ENCODE measurements at regions not wholly inside any gene's neighbourhood (a gene's known extent, or its start where the extent isn't known, plus 50 kb on each side); places are given as distances from the start of the nearest gene placed in this dataset.
A peak's percentile ranks its signal among the peaks of the same experiment; 100 is the strongest.

DNA sequence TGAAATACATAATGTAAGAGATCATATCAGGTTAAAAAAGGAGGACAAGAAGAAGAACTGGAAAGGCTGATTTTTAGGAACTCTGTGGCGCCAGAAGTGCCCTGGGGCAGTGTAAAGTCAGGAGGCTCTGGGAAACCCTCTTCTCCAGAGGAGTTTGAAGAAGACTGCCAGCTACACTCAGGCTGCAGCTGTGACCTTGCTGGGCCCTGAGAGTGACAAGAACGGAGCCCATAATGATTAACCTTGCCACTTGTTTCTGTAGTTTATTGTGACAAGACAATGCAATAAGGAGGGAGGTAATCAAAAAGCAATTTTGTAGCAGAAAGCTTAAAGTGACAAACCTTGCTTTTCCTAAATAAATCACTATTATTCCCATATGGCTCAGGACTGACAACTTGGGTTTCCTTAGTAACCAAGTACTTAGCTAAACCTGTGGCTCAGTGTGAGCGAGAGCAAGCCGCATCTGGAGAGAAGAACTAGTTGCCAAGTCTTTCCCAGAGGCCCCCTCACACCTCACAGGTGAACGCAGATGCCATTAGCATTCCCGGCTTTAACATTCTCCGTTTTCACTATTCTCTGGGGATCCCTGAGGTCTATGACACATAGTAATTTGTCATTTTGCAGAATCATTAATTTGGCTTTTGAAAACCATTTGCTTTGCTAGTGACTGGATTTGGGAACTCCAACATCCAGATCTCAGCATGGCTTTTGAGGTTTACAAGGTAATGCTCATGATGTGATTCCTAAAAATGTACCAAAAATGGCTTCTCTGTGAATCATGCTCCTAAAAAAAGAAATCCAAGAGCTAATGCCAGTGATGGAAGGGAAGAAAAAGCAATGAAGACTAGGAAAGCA lies 115.9 kb downstream of the OMA1 start:
- no peak for DNase-seq (ENCODE audit: low read depth, low spot score)

DNA sequence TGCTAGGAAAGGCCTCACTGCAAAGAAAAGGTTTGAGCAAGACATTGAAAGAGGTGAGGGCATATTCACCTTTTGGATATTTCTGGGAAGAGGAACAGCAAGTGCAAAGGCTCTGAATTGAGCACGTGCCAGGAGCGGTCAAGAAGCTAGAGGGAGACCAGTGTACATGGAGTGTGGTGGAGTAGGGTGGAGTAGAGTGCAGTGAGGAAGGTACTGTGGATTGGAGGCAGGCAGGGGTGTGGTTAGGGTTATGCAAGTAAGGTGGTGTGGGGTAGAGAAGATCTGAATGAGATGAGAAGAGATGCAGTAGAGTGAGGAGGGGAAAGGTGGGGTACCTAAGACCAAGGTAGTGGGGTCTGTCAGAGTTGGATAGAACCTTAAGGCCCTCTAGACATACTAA lies 119.6 kb downstream of the OMA1 start:
- no peak for DNase-seq (ENCODE audit: low read depth, low spot score)

DNA sequence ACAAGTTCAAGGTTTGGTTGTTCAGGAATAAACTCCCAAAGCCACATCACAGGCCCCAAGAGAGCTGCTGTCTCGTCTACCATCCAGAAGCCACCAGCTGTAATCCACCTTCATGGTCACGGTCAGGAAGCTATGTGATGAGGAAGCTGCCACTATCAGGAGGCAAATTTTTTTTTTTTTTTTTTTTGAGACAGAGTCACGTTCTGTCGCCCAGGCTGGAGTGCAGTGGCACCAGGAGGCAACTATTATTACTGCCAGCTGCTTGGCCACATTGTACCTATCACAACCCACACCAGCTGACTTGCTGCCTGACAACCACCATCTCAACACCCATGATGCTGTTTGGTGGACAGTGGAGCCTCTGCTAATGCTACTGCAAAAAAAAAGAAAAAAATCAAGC lies 124.1 kb downstream of the OMA1 start:
- DNase-seq (ENCODE audit: low read depth, low spot score): no peak

DNA sequence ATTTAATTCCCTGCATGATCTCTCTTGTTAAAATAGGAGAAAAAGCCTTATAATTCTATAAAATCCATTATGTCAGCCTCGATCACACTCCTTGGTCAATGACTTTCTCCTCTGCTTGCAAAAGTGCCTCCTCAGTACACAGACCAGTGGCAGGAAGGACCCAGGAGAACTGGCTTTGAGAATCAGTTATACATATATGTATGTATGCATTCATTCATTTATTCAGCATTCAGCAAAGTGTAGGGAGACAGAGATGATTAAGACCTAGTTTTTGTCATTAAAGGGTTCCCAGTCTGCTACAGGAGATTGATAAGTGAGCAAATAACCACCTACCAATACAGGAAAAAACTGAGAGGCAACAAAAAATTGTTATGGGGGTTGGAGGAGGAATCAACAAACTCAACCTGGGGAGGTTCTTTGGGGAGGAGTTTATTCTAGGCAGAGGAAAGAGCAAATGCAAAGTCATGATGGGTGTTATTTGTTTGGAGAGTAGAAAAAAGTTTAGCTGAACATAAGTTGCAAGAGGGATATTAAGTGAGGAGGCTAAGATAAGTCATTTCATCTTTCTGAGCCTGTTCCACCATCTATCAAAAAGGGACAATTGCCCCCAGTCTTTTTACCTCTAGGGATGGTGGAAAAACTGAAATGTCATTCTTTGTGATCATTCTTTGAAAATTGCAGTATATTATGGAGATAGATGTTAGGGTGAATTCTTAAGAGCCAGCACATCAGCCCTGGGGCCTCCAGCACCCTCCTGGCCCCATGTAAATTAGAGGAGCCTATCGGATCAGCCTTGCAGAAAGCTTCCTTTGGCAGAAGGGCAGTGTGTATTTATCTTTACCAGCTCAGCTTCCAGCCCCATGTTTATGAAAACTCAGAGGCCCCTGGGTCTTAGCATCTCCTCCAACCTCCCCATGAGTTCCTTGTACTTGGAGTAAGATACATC lies 128.0 kb downstream of the OMA1 start:
- DNase-seq (ENCODE audit: low read depth, low spot score): no peak

DNA sequence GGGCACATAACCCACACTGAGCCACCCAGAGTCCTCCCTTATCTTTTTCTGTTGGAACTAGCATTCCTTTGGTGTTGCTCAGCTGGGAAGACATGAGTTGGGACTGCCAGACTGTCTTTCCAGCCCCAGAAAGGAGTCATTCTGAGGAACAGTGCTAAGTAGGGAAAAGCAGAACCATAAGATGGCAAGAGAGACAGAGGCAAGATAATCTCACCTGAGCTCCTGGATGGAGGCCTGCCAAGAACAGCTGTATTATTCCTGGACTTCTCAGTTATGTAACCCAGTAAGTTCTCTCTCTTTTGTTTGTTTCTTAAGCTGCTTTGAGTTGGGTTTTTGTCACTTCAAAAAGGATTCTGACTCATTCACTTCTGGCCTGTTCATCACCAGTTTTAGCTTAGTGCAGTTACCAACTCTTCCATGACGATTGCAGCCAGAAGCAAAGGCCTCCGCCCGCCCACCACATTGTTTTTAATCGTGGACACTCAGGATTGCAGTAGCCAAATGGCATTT lies 134.4 kb downstream of the OMA1 start:
- no peak for DNase-seq (ENCODE audit: low read depth, low spot score)

DNA sequence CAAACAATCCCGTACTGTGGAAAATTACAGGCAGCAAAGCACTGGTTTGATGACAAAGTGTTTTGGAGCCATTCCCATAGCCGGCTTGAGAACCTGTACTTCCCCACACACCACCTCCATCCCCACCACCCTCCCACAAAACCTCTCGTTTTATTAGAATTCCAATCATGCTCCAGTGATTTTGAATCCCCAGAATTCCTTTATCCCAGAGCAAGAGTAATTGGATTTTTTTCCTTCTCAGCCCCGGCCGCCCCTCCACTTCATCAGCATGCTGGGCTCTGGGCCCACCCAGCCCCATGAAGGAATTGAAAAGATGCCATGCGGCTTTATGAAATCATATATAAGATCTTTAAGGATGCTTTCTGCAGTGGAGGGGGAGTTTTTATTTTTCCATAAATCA lies 136.6 kb downstream of the OMA1 start:
- DNase-seq (ENCODE audit: low read depth, low spot score): no peak

DNA sequence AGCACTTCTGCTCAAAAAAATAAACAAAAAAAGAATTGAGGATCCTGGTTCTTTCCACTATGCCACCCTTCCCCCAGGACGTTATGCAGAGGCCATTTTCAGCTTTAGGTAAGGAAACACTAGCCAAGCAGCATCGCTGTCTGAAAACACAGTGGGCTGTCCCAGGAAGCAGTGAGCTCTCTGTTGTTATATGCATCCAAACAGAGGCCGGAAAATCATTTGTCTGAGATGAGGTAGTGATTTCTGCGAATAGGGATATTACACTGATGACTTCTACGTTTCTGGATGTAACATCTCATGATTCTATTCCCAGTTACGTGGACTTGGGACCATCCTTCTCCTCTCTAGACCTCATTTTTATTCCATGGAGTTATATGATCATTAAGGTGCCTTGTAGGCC lies 137.2 kb downstream of the OMA1 start:
- DNase-seq (ENCODE audit: low read depth, low spot score): no peak

DNA sequence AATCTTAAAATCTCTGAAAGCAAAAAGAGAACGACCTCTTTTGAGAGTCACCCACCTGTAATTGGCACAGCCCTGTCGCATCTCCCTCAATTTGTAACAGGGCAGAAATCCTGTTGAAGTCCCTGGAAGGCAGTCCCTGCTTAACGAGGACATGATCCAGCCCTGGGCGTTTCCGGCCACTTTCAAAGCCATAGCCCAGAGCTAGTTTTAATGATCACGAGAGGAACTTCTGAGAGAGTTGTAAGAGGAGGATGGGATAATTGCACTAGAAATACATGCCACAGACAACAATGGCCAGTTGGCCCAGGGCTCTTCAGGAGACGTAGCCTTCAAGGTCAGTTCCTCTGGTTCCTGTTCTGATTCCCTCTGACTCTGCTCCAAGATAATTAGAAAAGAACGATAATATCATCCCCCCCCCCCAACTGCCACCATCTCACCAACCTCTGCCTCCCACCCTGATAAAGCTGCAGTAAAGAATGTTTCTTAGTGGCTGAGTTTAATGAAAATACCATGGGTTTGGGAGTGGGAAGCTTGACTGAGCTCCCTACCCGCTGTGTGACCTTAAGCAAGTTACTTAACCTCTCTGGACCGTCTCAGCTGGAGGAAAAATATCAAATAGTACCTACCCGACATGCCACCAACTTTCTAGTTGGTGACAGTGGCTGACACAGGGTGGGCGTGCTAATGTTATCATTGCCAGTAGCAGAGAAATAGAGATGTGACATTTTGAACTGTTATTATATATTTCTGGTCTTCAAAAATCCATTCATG lies 140.0 kb downstream of the OMA1 start:
- DNase-seq (ENCODE audit: low read depth, low spot score): no peak

DNA sequence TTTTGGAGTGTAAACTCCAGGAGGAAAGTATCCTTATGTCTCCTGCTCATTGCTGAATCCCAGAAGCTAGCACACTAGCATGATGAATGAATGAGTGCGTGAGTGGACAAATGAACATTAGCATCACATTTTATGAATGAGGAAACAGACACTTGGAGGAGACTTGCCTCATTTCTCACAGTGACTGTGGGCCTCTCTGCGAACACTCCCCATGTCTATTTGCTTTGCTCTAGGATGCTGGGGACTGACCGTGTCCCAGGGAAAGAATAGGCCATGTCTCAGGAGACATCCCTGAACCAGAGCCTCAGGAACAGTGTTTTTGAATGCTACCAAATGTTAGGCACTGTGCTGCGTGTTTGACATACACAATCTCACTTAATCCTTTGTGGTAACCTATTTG lies 140.9 kb downstream of the OMA1 start:
- no peak for DNase-seq (ENCODE audit: low read depth, low spot score)

DNA sequence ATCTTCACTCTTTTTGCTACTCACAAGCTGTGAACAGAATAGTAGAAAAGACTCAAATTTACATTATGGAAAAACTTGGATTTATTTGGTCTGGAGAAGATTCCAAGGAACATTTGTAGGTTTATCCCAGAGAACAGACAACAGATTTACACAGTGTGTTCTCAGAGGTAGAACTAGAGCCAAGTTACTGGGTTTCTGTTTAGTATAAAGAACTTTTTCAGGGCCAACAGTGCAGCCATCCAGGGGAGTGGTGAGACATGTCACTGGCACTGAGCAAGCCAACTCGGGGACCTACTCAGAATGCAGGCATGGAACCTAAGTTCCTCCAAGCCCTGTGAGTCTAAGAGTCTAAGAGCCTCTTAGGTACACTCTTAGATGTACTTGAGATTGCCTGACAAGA lies 142.6 kb downstream of the OMA1 start:
- no peak for DNase-seq (ENCODE audit: low read depth, low spot score)

DNA sequence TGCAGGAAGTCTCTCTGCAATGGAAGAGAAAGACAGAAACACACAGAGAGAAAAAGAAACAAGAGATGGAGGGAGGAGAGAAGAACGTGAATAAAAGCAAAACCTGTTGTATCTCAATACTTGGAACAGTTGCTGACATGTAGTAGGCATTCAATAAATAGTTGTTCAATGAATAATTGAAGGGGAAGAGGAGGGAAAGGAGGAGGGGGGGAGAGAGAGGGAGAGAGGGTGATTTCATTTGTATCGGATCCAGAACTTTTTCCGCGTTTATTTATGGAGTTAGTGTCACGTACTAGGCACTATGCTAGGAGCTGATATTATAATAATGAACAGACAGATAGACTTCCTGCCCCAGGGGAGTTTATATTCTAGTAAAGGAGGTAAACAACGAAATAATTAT lies 144.1 kb downstream of the OMA1 start:
- DNase-seq (ENCODE audit: low read depth, low spot score): no peak

DNA sequence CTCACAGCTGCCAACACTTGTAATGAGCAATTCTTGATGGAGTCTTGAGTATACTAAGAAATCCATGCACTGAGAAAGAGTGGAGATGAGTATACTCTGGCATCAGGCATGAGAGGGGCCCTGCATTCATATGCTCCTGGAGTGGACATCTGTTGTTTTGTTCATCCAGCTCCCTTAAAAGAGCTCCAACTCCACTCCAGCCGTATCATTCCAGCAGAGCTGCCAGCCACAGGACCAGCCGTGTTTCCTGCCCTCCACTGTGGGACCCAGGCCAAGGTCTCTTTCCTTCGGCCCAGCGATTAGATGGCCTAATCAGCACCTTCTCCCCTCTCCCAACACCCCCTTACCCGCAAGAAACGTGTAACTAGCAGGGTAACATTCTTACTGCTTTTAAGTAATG lies 144.5 kb downstream of the OMA1 start:
- no peak for DNase-seq (ENCODE audit: low read depth, low spot score)

DNA sequence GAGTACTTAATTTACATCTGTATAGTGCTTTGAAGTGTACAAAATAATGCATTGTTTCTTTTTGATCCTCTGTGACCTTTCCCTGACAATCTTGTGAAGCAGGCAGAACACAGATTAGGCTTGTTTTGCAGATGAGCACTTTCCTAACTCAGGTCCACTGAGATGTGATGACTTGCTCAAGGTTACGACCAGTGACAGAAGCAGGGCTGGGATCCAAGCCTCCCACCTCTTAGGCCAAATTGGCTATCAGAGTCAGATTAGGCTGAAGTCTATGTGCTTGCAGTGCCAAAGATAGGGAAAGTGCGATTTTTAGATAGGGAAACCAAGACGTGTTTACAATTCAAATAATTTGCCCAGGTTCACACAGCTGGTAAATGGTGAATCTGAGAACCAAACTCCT lies 147.3 kb downstream of the OMA1 start:
- no peak for DNase-seq (ENCODE audit: low read depth, low spot score)

DNA sequence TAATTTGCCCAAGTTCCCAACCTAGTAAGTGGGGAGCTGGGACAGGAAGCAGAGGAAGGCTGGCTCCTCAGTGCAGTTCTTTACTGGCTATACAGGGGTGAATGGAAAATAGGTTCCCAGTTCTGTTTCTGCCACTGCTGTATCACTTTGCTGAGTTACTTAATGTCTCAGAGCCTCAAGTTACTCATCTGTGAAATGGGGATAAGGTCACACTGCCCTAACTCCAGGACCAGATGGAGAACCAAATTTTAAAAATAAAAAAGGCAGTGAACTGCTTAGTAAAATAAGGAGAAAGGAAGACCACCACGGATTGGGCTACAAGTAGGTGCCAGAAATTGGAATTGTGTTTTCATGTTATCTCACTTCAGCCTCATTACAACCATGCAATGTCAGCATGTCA lies 147.8 kb downstream of the OMA1 start:
- no peak for DNase-seq (ENCODE audit: low read depth, low spot score)

DNA sequence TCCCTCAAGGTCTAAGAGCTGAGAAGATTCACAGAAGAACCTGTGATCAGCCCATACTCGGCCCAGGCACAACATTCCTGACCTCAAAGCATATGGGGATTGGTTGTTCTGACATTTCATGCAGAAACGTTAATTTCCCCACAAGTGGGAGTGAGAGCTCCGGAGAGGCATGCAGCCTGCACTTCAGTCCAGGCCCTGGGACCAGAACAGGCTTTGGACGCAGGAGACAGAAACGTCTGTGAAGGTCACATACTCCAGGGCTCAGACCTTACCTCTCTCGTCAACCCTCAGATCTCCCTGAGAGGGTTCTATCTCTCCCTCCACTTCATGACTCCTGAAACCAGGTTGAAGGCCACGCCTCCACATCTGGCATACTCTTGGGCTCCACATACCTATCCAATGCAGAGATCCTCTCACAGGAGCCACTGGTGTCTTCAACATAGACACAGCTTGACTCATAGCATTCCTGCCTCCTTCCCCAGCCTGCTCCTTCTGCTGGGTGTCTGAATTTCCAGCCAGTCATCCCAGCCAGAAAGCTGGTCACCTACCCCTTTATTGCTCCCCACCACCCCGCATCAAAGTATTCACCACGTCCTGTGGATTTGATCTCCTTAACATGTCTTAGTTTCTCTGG lies 149.2 kb downstream of the OMA1 start:
- no peak for DNase-seq (ENCODE audit: low read depth, low spot score)

DNA sequence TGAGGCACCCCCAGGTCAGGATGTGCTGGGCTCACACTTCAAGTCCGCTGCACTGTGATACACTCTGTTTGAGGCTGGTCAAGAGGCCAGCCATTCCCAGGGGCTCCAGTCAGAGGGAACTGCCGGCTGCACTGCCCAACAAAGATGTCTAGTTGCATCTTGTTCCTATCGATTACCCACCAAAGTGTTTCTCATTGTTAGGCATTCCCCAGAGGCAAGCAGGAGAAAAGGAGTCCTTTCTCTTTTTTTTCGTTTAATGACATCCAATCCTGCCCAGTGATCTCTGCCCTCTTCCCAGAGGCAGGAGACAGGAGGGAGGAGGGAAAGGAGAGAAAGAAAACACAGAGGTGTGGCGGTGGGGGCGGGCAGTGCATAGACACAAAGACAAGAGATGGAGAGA lies 150.4 kb downstream of the OMA1 start:
- DNase-seq (ENCODE audit: low read depth, low spot score): no peak

DNA sequence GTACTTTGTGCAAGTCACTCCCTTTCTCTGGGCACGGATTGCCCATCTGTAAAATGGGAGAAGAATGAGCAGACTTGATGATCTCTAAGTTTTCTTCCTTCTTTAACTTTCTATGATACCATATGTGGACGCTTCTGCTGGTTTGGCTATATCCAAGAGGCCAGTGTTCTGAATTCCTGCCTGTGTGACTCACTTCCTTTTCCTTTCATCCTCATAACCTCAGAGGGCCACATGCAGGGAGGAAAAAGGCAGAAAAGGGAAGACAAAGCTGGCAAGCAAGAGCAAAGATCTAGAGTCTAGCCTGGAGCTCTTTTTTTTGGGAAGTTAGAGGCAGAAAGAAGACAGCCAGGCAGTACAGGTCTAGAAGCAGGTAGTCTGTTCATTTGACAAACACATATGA lies 151.2 kb downstream of the OMA1 start:
- peak; percentile 65 for DNase-seq (ENCODE audit: low read depth, low spot score)

DNA sequence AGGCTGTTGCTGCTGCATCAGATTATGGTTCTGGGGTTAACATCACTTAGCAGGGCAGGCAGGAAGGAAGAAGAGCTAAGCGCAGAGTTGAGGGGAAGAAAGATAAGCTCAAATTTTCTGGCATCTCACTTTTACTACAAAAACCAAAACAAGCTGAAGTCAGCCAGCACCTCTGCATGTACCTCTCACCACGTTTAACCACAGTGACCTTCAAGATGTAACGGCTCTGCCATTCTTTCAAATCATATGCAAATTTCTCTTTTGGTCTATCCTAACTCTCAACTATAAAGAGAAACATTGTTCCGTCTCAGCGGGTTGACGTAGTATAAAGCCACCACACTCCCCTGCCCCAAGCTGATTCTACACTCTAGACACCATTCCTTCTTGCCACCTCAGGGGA lies 154.4 kb downstream of the OMA1 start:
- no peak for DNase-seq (ENCODE audit: low read depth, low spot score)

DNA sequence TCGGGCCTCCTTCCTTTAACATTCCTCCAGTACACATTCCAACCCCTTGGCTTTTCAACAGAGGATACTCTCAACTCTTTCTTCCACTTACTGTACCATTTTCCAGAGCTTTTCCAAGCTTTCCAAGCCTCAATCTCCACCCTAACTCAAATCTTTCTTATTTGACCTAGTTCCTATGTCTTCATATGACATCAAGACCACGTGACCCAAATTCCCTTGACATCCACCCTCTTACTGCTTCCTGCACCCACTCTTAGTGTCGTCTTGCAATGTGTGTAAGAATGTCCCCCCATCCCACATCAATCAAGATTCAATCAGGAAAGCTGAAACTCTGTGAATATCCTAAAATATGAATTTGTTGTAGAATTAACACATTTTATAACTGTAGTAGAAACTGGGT lies 155.0 kb downstream of the OMA1 start:
- DNase-seq (ENCODE audit: low read depth, low spot score): no peak

DNA sequence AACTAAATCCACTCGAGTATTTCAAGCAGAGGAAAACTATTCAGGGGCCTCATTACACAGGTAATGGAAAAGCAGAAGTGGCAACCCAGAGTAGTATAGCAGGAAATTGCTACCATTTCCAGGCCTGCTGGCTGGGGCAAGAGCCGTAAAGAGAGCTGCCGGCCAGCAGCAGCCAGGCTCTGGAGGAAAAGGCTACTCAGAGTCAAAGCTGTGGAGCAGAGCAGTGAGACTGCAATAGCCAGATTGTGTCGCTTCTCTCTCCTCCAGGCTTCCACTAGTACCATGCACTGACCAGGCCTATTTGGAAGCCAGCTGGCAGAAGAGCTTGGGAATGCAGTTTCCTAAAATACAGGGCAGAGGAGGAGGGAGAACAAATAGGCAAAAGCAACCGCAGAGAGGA lies 155.5 kb downstream of the OMA1 start:
- DNase-seq (ENCODE audit: low read depth, low spot score): no peak

DNA sequence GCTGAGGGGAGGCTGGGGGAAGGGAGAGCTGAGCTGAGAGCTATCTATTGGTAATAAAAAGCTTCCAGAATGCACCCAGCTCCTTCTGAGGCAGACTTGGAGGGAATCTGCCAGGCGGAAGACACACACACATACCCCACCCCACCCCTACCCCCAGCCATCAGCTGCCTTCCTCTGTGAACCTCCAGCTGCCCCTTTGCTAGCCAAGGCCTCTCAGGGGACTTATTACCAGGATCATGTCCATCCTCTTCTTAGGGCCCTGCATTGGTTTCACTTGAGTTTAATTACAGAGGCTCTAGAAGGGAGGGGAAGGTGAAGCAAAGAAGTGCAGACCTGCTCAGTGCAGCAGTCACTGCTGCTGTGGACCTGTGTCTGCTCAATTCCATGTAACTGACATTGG lies 156.4 kb downstream of the OMA1 start:
- DNase-seq (ENCODE audit: low read depth, low spot score): no peak
